PC-3 (cell line): ENCODE measurements at regions not wholly inside any gene's neighbourhood (a gene's known extent, or its start where the extent isn't known, plus 50 kb on each side); places are given as distances from the start of the nearest gene placed in this dataset.

Experiments
- ATAC-seq: fragments of 200-7000 bp; cut with Tn5 transposase; 2 replicates; pipeline ENCODE4 v1.9.1; 2020; ENCODE audit warnings: mild to moderate bottlenecking, moderate library complexity
- BruUV-seq: library from RNA; stranded (reverse); fragments of 400-500 nt; replicated peaks from 2 replicates; lab custom pipeline; 2021; lab: Mats Ljungman, UMichigan
- CTCF ChIA-PET: fragments of 300-600 bp; sonication (Branson Sonifier 250); formaldehyde crosslinking; loops from one replicate; lab custom pipeline; 2022; ENCODE audit warnings: antibody characterized with exemption; lab: Charles Lee
- POLR2A ChIA-PET: fragments of 300-600 bp; sonication (Branson Sonifier 250); formaldehyde crosslinking; loops from one replicate; lab custom pipeline; 2022; ENCODE audit warnings: antibody characterized with exemption; ENCODE audit not compliant: unreplicated experiment; lab: Charles Lee
- DNase-seq: peaks from one replicate; pipeline ENCODE4 v3.0.0-alpha.2; 2015
- H2AFZ ChIP-seq: fragments of 300-600 bp; sonication (generic); 2 replicates; pipeline ENCODE4 v1.6.0; 2016; ENCODE audit warnings: antibody characterized with exemption, low read length
- H3F3A ChIP-seq: fragments of 300-600 bp; sonication (generic); one replicate; pipeline ENCODE4 v1.6.0; 2017; ENCODE audit warnings: antibody characterized with exemption, low read length, control low read depth, mild to moderate bottlenecking; ENCODE audit not compliant: unreplicated experiment
- H3K27ac ChIP-seq: fragments of 300-600 bp; sonication (generic); 2 replicates; pipeline ENCODE4 v1.5.1; 2016; ENCODE audit warnings: mild to moderate bottlenecking, low read length
- H3K27me3 ChIP-seq: fragments of 300-600 bp; sonication (generic); 2 replicates; pipeline ENCODE4 v1.6.1; 2016; ENCODE audit warnings: low read length, mixed read lengths
- H3K36me3 ChIP-seq: fragments of 300-600 bp; sonication (generic); 2 replicates; pipeline ENCODE4 v1.6.1; 2016; ENCODE audit warnings: low read depth, mixed run types, low read length, mixed read lengths
- H3K4me1 ChIP-seq: fragments of 300-600 bp; sonication (generic); 2 replicates; pipeline ENCODE4 v1.5.1; 2016; ENCODE audit warnings: low read length; ENCODE audit not compliant: insufficient read depth
- H3K4me2 ChIP-seq: fragments of 300-600 bp; sonication (generic); 2 replicates; pipeline ENCODE4 v1.6.0; 2016; ENCODE audit warnings: low read length
- H3K4me3 ChIP-seq: fragments of 300-600 bp; sonication (generic); 2 replicates; pipeline ENCODE4 v1.5.1; 2016; ENCODE audit warnings: mild to moderate bottlenecking, low read length, mixed read lengths
- H3K79me2 ChIP-seq: fragments of 300-600 bp; sonication (generic); 2 replicates; pipeline ENCODE4 v1.6.1; 2017; ENCODE audit warnings: low read length, mixed read lengths
- H3K9ac ChIP-seq: fragments of 300-600 bp; sonication (generic); 2 replicates; pipeline ENCODE4 v1.6.0; 2016; ENCODE audit warnings: mild to moderate bottlenecking, low read length
- H3K9me2 ChIP-seq: fragments of 300-600 bp; sonication (generic); replicated peaks from 2 replicates; pipeline ENCODE4 v1.6.1; 2016; ENCODE audit warnings: mixed run types, low read length, mixed read lengths
- H3K9me3 ChIP-seq: fragments of 300-600 bp; sonication (generic); 2 replicates; pipeline ENCODE4 v1.6.1; 2016; ENCODE audit warnings: low read length, mixed read lengths
- H4K20me1 ChIP-seq: fragments of 300-600 bp; sonication (generic); 2 replicates; pipeline ENCODE4 v1.6.1; 2016; ENCODE audit warnings: low read length, mixed read lengths
- EZH2 ChIP-seq: fragments of 300-600 bp; sonication (generic); IDR thresholded peaks from one replicate; pipeline ENCODE4 v1.6.1; 2017; ENCODE audit warnings: antibody characterized with exemption, mild to moderate bottlenecking, low read length; ENCODE audit not compliant: unreplicated experiment
- EZH2phosphoT487 ChIP-seq: fragments of 300-600 bp; sonication (generic); IDR thresholded peaks from 2 replicates; pipeline ENCODE4 v1.6.1; 2018; ENCODE audit warnings: mild to moderate bottlenecking, antibody characterized with exemption, low read length, borderline replicate concordance
- intact Hi-C: fragments of 100-400 bp; cut with micrococcal nuclease; formaldehyde crosslinking; loops from 2 replicates; pipeline ENCODE4 v1.9.0; 2023
- TF ChIP-seq, protein P1 (sequence below): fragments of 300-600 bp; sonication (generic); conservative IDR thresholded peaks from 2 replicates; pipeline ENCODE4 v1.5.1; 2017; ENCODE audit warnings: antibody characterized with exemption, low read depth, mild to moderate bottlenecking, low read length

DNA sequence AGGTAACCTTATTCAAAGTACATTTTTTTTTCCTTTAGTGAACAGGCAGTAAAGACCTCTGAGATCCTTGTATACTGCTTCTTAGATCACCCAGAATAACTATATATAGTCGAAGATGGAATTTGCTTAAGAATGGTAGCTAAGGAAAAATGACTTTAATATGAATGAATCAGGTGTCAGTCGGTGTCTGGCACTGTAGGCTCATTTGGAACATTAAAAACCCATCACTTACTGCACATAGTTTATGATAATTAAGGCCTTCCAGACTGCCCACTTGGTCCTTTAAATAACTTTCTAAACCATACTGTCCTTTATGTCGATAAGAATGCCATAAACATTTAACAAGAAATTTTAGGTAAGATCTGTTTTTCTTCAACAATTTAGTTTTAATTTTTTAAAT, 981.8 kb downstream of the ROBO2 start:
- no peaks in the 10 kb centered on the region for H3K27me3 ChIP-seq
- intact Hi-C loops, result no loop called here
- no peaks in the 10 kb centered on the region for H3K9me2 ChIP-seq
- H3K79me2 ChIP-seq, result no peaks in the 10 kb centered on the region
- H4K20me1 ChIP-seq, result no peaks in the 10 kb centered on the region
- BruUV-seq, result TSS peak; percentile 33
- ATAC-seq, result no peak
- H2AFZ ChIP-seq, result no peak overlapping the region
- DNase-seq, result no peak
- no peaks in the 10 kb centered on the region for H3K9me3 ChIP-seq
- no peaks in the 10 kb centered on the region for H3K36me3 ChIP-seq
- no peak overlapping the region for H3K4me3 ChIP-seq
- ChIA-PET POLR2A (interaction anchor here (0.6 kb wide), 1 partner anchor 35 kb away, joined by 3 read pairs; no protein-coding TSS in a partner anchor), CTCF (no interaction called here)
- TF ChIP-seq EZH2 (no peak), EZH2phosphoT487 (no peak)
- TF ChIP-seq, protein P1, sequence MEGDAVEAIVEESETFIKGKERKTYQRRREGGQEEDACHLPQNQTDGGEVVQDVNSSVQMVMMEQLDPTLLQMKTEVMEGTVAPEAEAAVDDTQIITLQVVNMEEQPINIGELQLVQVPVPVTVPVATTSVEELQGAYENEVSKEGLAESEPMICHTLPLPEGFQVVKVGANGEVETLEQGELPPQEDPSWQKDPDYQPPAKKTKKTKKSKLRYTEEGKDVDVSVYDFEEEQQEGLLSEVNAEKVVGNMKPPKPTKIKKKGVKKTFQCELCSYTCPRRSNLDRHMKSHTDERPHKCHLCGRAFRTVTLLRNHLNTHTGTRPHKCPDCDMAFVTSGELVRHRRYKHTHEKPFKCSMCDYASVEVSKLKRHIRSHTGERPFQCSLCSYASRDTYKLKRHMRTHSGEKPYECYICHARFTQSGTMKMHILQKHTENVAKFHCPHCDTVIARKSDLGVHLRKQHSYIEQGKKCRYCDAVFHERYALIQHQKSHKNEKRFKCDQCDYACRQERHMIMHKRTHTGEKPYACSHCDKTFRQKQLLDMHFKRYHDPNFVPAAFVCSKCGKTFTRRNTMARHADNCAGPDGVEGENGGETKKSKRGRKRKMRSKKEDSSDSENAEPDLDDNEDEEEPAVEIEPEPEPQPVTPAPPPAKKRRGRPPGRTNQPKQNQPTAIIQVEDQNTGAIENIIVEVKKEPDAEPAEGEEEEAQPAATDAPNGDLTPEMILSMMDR, result no peak
- H3K27ac ChIP-seq, result no peak overlapping the region
- H3F3A ChIP-seq, result no peaks in the 10 kb centered on the region
- H3K4me1 ChIP-seq, result peaks cover 8% of the 10 kb centered on the region; the same call in 1 of the 2 replicates
- no peak overlapping the region for H3K4me2 ChIP-seq
- no peak overlapping the region for H3K9ac ChIP-seq

DNA sequence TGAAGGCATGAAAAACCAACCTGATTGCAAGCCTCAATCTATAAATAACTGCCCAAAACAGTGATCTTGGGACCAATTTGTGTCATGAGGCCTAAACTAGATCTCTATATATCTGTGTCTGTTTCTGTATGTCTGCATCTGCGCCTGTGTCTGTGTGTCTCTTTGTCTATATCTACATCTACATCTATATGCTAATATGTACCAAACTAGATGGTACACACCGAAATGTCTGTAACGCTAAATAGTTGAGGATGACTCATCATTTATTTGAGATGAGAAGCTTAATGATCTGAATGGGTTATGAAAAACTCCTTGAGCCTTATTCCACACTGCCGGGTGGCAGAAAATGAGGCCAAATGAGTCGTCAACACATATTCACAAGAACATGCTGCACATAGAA, 982.3 kb downstream of the ROBO2 start:
- DNase-seq, result peak; percentile 67
- POLR2A ChIA-PET, result interaction anchor here (0.6 kb wide), 2 partner anchors 35 to 173 kb away, joined by 3 to 6 read pairs; no protein-coding TSS in a partner anchor

DNA sequence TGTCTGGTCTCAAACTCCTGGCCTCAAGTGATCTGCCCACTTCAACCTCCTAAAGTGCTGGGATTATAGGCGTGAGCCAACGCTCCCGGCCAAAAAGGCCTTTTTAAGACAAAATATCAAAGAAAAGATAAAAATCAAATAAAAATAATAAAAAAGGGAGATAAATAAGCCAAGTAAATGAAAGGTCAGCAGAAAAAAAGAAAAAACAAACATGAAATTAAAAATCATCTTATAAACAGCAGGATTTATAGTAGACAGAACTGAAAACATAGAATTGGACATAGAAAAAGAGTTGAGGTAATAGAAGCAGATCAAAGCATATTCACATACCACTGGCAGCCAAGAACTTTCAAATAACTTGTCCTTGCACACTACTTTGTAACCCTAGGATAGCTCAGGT, 983.4 kb downstream of the ROBO2 start:
- no peak overlapping the region for H3K4me3 ChIP-seq
- no peak for DNase-seq
- no peaks in the 10 kb centered on the region for H3K79me2 ChIP-seq
- no peaks in the 10 kb centered on the region for H3K36me3 ChIP-seq
- CTCF ChIA-PET, result no interaction called here
- no peaks in the 10 kb centered on the region for H3K9me3 ChIP-seq
- H3F3A ChIP-seq, result no peaks in the 10 kb centered on the region
- H3K4me1 ChIP-seq, result peaks cover 8% of the 10 kb centered on the region; the same call in 1 of the 2 replicates
- no peak overlapping the region for H3K4me2 ChIP-seq
- intact Hi-C loops, result no loop called here
- H2AFZ ChIP-seq, result no peak overlapping the region
- H4K20me1 ChIP-seq, result no peaks in the 10 kb centered on the region
- POLR2A ChIA-PET, result no interaction called here
- TF ChIP-seq, protein P1, result no peak
- TF ChIP-seq EZH2, result no peak
- TF ChIP-seq EZH2phosphoT487, result no peak
- ATAC-seq, result no peak
- H3K27me3 ChIP-seq, result no peaks in the 10 kb centered on the region
- BruUV-seq, result no TSS peak
- H3K27ac ChIP-seq, result no peak overlapping the region
- H3K9me2 ChIP-seq, result no peaks in the 10 kb centered on the region
- no peak overlapping the region for H3K9ac ChIP-seq

More for the DNA sequence above, 982.3 kb downstream of the ROBO2 start:
- Histone ChIP-seq H4K20me1 (no peaks in the 10 kb centered on the region), H3K9ac (no peak overlapping the region), H3K79me2 (no peaks in the 10 kb centered on the region), H3K4me1 (peaks cover 8% of the 10 kb centered on the region; the same call in 1 of the 2 replicates), H3K27ac (no peak overlapping the region), H3K4me2 (no peak overlapping the region), H3K9me3 (no peaks in the 10 kb centered on the region), H3K9me2 (no peaks in the 10 kb centered on the region), H3K36me3 (no peaks in the 10 kb centered on the region), H3F3A (no peaks in the 10 kb centered on the region), H3K4me3 (no peak overlapping the region), H2AFZ (peak overlapping the region; percentile 24), H3K27me3 (no peaks in the 10 kb centered on the region)
- intact Hi-C loops, result no loop called here
- TF ChIP-seq, protein P1, result no peak
- TF ChIP-seq EZH2phosphoT487 (no peak), EZH2 (no peak)
- no TSS peak for BruUV-seq
- ATAC-seq, result peak; percentile 89
- CTCF ChIA-PET, result interaction anchor here (0.8 kb wide), 1 partner anchor 19 kb away, joined by 4 read pairs; no protein-coding TSS in a partner anchor
